Stimulated activated CD8-positive, alpha-beta memory T cell treated with anti-CD3 and anti-CD28 coated beads, Interleukin-4, amount 100 ng/mL, for 48 hours (primary cell): ENCODE measurements at regions not wholly inside any gene's neighbourhood (a gene's known extent, or its start where the extent isn't known, plus 50 kb on each side); places are given as distances from the start of the nearest gene placed in this dataset.

Experiments
- DNase-seq: peaks from one replicate; pipeline ENCODE4 v3.0.0-alpha.2; 2020

- DNase-seq, result no peak
Measured at GRCh38 chr18:72056171-72056570, 488.0 kb downstream of the CBLN2 start.

DNA sequence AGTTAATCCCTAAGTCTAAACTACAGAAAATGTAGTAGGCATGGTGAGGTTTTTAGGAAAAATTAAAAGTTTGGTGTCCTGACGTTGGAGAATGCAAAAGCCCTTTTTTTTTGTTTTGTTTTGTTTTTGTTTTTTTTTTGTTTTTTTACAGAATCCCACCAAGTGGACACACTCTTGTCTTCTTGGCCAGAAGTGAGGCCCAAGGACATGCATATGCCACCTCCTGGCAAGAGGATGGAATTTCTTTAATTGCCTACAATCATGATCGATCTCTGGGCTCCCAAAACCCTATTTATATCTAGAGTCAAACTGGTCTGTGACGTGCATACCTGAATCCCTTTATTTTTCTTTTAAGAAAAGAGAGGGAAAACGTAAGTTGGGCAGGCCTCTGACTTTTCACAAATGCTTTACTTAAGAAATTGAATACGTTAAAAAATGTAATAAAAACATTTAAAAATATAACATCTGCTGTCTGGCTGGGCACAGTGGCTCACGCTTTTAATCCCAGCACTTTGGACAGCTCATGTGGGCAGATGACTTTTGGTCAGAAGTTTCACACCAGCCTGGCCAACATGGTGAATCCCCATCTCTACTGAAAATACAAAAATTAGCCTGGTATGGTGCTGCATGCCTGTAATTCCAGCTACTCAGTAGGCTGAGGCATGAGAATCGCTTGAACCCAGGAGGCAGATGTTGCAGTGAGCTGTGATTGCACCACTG, 502.7 kb downstream of the CBLN2 start:
- DNase-seq, result no peak

DNA sequence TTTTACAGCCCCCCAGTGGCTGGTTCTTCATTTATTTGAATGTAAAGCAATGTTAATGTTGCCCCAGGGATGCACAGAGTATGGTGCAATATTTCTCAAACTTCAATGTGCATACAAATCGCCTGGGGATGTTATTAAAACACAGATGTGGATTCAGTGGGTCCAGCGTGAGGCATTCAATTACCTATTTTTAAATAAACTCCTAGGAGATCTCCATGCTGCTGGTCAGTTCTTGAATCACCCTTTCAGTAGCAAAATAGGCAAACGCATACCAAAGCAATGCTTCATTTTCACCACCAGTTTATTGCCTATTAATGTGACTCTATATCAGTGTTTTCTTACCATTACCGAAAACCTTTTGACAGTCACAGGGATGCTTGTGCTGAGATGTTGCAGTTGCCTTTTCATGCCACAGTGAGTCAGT, 530.7 kb downstream of the CBLN2 start:
- DNase-seq, result no peak

DNA sequence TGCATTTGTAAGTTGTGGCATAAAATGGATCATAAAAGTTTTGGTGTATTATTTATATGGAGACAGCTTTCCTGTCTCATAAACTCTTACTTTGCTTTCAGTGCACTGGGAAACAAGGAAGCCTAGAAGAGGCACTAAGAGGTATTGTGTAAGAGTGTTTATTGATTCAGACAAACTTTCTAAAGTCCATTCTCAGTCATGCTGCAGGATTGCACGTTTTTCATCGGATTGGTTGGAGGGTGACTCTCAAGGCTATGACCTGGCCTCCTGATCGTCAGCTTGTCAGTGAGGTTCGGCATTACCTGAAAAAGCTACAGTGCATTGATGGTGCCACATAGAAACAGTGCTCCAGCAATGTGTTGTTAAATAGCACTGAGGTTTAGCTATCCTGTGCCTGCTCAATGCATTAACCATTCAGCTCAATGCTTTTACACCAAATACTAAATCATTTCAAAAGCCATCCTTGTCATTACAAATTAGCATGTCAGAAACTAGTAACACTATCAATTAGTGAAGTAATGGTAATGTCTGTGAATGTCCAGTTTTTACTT, 545.5 kb downstream of the CBLN2 start:
- DNase-seq, result no peak

DNA sequence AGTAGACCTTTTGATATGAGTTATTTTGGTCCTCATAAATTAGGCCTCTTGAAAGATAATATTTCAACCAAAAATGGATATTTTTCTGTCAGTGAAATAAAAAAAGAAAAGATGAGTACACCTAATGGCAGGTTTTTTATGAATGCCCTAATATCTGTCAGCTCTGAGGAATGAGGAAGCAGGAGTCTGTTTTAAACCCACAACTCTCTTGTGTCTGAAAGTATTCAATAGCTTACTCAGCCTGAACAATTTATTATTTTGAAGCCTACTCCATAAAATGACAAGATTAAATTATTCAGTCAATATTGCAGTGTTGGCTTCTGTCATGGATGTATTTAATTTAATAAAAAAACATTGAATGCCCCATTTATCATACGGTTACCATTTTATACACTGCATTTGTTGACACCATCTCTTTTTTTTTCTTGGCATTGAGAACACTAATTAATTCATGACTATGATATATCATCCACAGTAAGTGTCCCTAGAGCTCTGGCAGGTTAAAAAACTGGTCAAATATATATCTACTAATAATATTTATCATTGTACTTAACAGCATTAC, 548.2 kb downstream of the CBLN2 start:
- DNase-seq, result no peak

GRCh38 chr18:71994273-71994672, 549.9 kb downstream of the CBLN2 start:
- DNase-seq, result no peak

DNA sequence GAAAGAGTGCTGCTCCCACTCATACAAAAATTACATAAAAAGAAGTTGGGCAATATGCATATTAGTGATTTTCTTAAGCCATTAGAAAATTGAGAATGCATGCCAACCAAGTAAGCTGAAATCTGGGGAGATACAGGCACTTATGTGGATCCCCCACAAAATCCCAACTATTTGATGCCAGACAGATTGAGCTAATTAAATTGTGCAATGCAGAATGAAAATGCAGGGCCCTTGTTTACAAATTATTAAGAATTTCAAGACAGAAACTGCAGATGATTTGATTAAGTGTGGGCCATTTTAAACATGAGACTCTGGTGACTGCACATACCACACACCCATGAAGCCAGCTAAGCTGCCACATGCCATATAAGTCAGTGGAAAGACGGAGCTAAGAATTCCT, 554.5 kb downstream of the CBLN2 start:
- DNase-seq, result no peak

GRCh38 chr18:71986351-71987050, 557.6 kb downstream of the CBLN2 start:
- DNase-seq, result no peak

- no peak for DNase-seq
Measured at GRCh38 chr18:71976744-71977143, 567.4 kb downstream of the CBLN2 start.

DNA sequence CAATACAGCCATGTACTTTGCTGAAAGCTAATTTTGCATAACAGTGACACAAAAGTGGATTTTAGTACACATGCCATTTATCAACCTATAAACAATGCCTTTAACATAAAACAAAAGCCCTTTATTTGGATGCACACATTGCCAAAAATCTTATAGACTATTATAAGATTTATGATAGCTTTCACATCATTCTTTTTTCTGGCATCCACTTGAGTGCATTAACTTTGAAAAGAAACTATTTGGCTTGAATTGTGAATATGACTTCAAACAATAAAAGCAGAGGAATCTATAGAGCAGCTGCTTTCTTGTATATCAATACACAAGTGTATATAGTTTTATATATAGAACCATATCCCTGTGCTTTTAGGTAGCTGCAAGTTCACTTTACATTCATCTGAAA, 577.4 kb downstream of the CBLN2 start:
- DNase-seq, result no peak

DNA sequence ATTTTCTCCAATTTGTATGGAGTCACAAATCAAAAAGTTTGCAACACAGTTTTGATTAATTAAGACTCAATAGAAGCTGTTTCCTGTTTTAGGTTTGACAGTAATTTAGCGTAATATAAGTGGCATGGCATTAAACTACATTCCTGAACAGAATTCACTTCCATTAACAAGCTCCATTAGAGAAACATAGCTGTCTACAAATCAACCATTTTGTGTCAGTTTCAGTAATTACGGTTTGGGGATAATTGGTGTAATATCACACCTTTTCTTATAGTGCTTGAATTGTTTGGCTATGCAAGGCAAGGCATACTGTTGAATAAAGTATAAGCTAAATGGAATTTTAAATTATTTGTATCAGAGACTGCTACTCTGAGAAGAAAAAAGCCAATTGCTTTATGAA, 585.5 kb downstream of the CBLN2 start:
- DNase-seq, result no peak

DNA sequence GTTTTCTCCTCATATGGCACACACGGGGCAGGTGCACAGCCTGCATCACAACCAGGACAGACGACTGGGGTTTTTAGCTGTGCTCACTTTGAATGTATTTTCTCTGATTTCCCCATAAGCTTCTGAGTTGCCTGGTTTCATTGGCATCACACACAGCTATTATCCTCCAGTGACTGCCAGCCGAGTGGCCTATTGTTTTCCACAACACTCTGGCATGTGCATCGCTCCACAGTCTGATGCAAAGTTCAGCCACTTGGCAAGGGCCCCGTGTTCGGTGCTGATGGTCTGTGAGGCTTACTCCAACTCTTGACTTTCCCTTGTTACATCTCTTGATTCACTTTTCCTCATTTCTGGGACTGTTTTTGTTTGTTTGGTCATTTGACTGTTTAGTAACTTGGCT, 593.1 kb downstream of the CBLN2 start:
- DNase-seq, result no peak

DNA sequence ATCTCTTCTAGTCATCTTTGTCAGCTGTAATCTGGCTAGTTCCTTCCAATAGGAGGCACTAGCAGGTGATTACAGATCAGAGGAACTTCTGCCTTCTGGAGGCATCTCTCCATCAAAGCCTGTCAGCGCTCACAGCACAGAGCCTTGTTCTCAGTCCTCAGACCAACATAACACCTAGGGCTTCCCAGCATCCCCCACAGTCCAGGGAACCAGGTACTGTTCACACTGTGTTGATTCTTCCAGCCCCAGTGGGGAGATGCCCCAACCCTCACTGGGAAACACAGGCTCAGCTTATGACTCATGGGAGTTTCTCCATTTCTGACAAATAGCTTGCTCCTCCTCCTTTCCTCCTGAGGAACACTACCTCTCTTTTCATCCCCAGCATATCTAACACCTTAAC, 601.7 kb downstream of the CBLN2 start:
- no peak for DNase-seq

GRCh38 chr18:71939483-71939882, 604.7 kb downstream of the CBLN2 start:
- no peak for DNase-seq

GRCh38 chr18:71936744-71937143, 607.4 kb downstream of the CBLN2 start:
- no peak for DNase-seq

DNA sequence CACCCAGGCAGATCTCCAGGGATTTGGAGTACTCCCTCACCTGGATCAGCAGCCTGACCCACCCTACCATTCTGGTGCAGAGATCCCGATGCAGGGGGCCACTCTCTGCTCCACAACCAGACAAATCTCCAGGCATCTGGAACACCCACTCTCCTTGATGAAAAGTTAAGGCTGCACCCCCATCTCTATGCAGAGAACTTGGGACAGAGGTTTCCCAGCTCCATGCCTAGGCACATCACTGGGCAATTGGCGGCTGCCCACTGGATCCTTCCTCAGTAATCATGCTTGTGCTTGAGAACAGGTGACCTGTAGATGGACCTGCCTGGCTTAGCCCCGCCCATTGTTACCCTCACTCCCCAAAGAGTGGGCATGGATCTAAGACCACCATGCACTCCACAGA, 624.9 kb downstream of the CBLN2 start:
- DNase-seq, result no peak

DNA sequence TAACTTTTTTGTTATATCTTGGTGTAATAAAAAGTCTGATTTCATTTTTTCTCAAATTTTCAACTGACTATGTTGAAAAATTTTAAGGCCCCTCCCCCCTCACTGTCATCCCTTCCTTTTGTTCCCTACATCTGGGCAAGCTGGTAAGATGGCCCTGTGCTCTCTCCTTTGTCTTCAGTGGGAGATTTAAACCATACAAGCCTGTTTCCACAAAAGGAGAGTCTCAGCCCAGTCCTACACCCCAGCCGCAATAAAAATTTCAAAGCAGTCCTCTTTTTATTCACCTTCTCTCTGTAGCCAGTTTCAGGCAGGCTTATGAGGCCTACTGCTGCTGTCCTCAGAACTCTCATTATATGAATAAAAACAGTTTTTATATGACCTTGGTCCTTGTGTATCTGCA, 630.5 kb downstream of the CBLN2 start:
- DNase-seq, result no peak

DNA sequence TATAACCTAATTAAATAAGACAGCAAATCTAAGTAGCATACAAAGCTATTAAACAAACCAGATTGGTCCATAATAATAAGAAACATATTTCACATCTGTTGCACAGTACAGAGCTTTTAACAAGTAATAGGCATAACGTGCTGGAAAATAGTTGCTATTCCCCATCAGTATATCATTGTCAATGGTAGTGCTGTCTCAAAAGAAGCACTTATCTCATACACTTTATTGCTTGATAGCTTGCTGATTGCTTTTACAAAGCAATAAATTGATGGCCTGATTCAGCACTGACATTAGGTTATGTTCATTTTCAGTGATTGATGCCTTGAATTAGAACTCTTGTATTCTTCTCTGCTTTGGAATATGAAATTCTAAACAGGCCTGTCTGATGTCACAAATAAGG, 641.7 kb downstream of the CBLN2 start:
- no peak for DNase-seq

GRCh38 chr18:71899707-71900472, 644.3 kb downstream of the CBLN2 start:
- no peak for DNase-seq

- DNase-seq, result no peak
Measured at GRCh38 chr18:71899183-71899582, 645.0 kb downstream of the CBLN2 start.

GRCh38 chr18:71887509-71887908, 656.6 kb downstream of the CBLN2 start:
- no peak for DNase-seq

GRCh38 chr18:71878226-71878625, 665.9 kb downstream of the CBLN2 start:
- no peak for DNase-seq

GRCh38 chr18:71873695-71874094, 670.4 kb downstream of the CBLN2 start:
- DNase-seq, result no peak
